RWPE1 (cell line): ENCODE measurements at regions not wholly inside any gene's neighbourhood (a gene's known extent, or its start where the extent isn't known, plus 50 kb on each side); places are given as distances from the start of the nearest gene placed in this dataset.
"Not testable (repeated sequence)": the region's sequence is repeated elsewhere in the genome, so short reads cannot be mapped to it uniquely, and the experiment has no call there.

Source experiments
- CTCF ChIA-PET: fragments of 350-600 bp; sonication (Branson Sonifier 250); formaldehyde crosslinking; extraction: SDS; loops from one replicate; lab custom pipeline; 2021; lab: Yijun Ruan, JAX
- POLR2A ChIA-PET: fragments of 400-600 bp; formaldehyde crosslinking; extraction: SDS; loops from one replicate; lab custom pipeline; 2020; ENCODE audit warnings: antibody characterized with exemption; ENCODE audit not compliant: low non-redundant PET; lab: Yijun Ruan, JAX
- DNase-seq: peaks from one replicate; pipeline ENCODE4 v3.0.0; 2012; ENCODE audit warnings: low spot score
- H3K27ac ChIP-seq: fragments of 450-650 bp; 2 replicates; pipeline ENCODE4 v1.5.1; 2017
- TF ChIP-seq, protein P1 (sequence below): fragments of 450-650 bp; conservative IDR thresholded peaks from 2 replicates; pipeline ENCODE4 v1.5.1; 2017; ENCODE audit warnings: low read depth, mild to moderate bottlenecking

DNA sequence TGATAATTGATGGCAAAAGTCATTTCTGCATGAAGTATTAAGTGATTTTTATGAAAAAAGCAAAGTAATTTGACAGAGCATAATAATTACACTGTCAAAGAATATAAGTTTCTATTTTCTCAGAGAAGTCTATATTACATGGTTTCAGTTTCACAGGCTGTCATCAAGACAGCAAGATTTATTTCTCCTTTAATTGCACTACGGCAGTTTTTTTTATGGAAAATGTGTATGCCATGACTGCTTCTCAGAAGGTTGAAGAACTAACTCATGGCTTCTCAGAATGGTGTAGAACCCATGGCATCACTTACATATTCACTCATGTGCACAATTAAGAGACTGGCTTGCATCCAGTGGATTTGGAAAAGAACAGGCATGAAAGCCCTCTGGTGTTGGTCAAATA, 870.3 kb upstream of the SORCS1 start:
- DNase-seq = no peak
- H3K27ac ChIP-seq = no peak overlapping the region
- TF ChIP-seq, protein P1, sequence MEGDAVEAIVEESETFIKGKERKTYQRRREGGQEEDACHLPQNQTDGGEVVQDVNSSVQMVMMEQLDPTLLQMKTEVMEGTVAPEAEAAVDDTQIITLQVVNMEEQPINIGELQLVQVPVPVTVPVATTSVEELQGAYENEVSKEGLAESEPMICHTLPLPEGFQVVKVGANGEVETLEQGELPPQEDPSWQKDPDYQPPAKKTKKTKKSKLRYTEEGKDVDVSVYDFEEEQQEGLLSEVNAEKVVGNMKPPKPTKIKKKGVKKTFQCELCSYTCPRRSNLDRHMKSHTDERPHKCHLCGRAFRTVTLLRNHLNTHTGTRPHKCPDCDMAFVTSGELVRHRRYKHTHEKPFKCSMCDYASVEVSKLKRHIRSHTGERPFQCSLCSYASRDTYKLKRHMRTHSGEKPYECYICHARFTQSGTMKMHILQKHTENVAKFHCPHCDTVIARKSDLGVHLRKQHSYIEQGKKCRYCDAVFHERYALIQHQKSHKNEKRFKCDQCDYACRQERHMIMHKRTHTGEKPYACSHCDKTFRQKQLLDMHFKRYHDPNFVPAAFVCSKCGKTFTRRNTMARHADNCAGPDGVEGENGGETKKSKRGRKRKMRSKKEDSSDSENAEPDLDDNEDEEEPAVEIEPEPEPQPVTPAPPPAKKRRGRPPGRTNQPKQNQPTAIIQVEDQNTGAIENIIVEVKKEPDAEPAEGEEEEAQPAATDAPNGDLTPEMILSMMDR = no peak
- ChIA-PET POLR2A (no interaction called here), CTCF (no interaction called here)

DNA sequence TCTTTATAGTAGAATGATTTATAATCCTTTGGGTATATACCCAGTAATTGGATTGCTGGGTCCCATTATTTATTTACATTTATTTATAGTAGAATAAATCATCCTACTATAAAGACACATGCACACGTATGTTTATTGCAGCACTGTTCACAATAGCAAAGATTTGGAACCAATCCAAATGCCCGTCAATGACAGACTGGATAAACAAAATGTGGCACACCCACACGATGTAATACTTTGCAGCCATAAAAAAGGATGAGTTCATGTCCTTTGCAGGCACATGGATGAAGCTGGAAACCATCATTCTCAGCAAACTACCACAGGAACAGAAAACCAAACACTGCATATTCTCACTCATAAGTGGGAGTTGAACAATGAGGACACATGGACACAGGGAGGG, 869.0 kb upstream of the SORCS1 start:
- H3K27ac ChIP-seq, DNase-seq, CTCF ChIA-PET, POLR2A ChIA-PET: not testable (repeated sequence)

DNA sequence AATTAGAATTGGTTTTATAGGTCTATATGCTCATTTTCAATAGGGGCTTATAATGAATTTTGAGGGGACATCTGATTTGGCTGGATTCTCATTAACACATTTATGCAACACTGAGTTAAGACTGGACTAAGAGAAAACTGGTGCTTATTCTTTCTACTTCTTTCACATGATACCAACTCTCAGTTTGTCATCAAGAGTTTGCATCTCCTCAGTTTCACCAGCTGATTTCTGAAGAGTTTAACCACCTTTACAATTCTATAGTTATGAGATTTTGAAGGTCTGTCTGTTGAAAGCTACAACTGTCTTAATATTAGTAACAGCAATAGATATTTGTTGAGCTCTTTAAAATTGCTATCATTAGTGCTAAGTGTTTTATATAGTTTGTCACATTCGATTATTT, 867.0 kb upstream of the SORCS1 start:
- TF ChIP-seq, protein P1 = no peak
- CTCF ChIA-PET = interaction anchor here (0.6 to 0.7 kb wide), 2 partner anchors 72 to 129 kb away, joined by 3 to 8 read pairs; no protein-coding TSS in a partner anchor
- DNase-seq = no peak
- POLR2A ChIA-PET = no interaction called here
- H3K27ac ChIP-seq = no peak overlapping the region

DNA sequence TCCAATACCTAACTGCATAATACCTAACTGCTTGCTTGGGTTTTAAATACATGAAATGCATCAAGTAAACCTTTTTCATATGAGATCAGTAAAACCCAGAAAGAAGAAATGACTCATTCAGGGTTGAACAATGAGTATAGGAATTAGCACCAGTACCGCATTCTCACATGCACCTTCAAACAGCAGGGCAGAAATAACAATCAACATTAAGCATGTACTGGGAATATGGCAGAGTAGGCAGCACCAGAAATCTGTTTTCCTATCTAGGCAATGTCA, 850.3 kb upstream of the SORCS1 start:
- CTCF ChIA-PET = no interaction called here
- no peak overlapping the region for H3K27ac ChIP-seq
- no peak for DNase-seq
- TF ChIP-seq, protein P1 = no peak
- POLR2A ChIA-PET = no interaction called here

DNA sequence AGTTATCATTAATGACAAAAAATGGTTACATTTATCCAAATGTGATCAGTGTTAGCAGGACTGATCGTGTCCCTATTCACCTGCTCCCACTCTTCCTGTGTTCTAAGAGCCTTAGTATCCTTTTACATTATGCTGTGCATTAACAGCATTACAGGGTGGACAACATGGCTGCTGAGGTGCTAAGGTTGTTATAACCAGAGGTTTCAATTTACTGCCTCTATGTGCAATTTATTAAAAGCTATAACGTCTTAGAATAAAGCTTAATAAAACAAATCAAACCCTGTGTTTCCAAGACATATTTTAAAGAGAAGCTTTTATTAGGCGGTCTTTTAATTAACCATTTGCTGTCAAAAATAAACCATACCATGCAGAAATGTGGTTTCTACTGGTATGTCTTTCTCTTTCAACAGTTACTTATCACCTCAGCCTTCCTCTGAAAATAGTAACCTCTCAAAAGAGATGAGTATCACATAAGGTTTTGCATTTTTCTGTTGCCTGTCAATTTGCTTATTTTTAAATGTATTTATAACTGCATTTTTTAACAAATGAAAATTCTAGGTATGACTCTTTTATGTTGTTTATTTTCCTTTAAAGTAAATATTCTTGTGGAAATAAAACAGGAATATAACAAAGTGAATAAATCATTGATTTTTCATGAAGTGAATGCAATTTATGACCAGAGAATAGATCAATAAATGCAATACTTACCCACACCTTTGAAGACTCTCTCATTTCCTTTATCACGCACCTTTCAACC, 849.8 kb upstream of the SORCS1 start:
- H3K27ac ChIP-seq = no peak overlapping the region
- no peak for DNase-seq
- TF ChIP-seq, protein P1 = no peak
- ChIA-PET POLR2A (no interaction called here), CTCF (interaction anchor here (0.7 kb wide), 2 partner anchors 74 to 81 kb away, joined by 3 to 4 read pairs; no protein-coding TSS in a partner anchor)

DNA sequence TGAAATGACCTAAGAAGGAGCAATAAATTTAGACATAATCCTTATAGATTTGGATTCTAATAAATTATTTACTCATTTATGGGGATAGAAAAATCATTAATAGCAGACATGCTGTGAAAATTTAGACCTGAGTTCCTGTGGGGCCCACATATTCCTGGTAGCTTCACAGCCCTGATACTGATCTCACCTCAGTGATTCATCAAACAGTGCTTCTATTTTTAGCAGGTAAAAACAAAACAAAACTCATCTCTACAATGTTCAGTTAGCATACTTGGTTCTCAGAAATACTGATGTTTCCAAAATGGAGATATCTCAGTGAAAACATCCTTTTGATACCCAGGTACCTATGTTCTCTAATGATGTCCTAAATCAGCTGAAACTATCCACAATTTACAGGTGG, 841.1 kb upstream of the SORCS1 start:
- no peak for DNase-seq
- POLR2A ChIA-PET = no interaction called here
- CTCF ChIA-PET = interaction anchor here (0.7 kb wide), 2 partner anchors 258 to 484 kb away, joined by 3 to 4 read pairs; no protein-coding TSS in a partner anchor
- TF ChIP-seq, protein P1 = no peak
- H3K27ac ChIP-seq = no peak overlapping the region

DNA sequence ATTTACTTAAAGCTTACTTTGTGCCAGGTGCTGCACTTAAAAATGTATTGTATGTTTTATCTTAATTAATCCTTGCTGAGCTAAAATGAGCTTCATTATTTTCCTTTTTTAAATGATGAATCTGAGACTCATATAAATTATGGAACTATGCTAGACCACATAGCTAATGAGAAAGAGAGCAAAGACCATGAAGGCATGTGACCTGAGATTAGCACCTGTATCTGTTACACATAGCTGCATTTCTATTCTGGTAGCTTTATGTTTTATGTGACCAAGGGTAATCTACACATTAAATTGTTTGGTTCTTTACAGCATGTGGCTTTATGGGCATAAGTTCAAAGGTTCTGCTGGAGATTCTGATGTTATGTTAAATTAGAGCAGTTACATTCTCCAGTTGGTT, 839.1 kb upstream of the SORCS1 start:
- CTCF ChIA-PET = no interaction called here
- H3K27ac ChIP-seq = no peak overlapping the region
- POLR2A ChIA-PET = no interaction called here
- TF ChIP-seq, protein P1 = no peak
- no peak for DNase-seq
